NCI-H2196 treated with DMSO at 0.1 percent for 48 hours (cell line): ENCODE measurements at regions not wholly inside any gene's neighbourhood (a gene's known extent, or its start where the extent isn't known, plus 50 kb on each side); places are given as distances from the start of the nearest gene placed in this dataset.

ENCODE experiments used
- DNase-seq: peaks from one replicate; lab custom pipeline; 2025; ENCODE audit not compliant: unreplicated experiment; lab: John Stamatoyannopoulos, UW

GRCh38 chr10:129329385-129330055 lies 137.5 kb upstream of the MGMT start:
- DNase-seq, result no peak

- no peak for DNase-seq
Observed at GRCh38 chr10:129330211-129330610, 136.8 kb upstream of the MGMT start.

GRCh38 chr10:129331207-129331838 lies 135.7 kb upstream of the MGMT start:
- no peak for DNase-seq

GRCh38 chr10:129331839-129332220 lies 135.2 kb upstream of the MGMT start:
- no peak for DNase-seq

GRCh38 chr10:129332476-129332875 lies 134.6 kb upstream of the MGMT start:
- DNase-seq, result no peak

GRCh38 chr10:129333706-129334105 lies 133.3 kb upstream of the MGMT start:
- DNase-seq, result no peak

- no peak for DNase-seq
Observed at GRCh38 chr10:129334266-129334665, 132.8 kb upstream of the MGMT start.

- no peak for DNase-seq
Observed at GRCh38 chr10:129335396-129335795, 131.6 kb upstream of the MGMT start.

GRCh38 chr10:129335942-129336341 lies 131.1 kb upstream of the MGMT start:
- DNase-seq, result peak; percentile 4

- no peak for DNase-seq
Observed at GRCh38 chr10:129339191-129339590, 127.8 kb upstream of the MGMT start.

- no peak for DNase-seq
Observed at GRCh38 chr10:129339841-129340240, 127.2 kb upstream of the MGMT start.

GRCh38 chr10:129341087-129341486 lies 126.0 kb upstream of the MGMT start:
- DNase-seq, result no peak

GRCh38 chr10:129342385-129342784 lies 124.7 kb upstream of the MGMT start:
- DNase-seq, result no peak

- DNase-seq, result no peak
Observed at GRCh38 chr10:129343141-129343540, 123.9 kb upstream of the MGMT start.

GRCh38 chr10:129344103-129344502 lies 122.9 kb upstream of the MGMT start:
- DNase-seq, result no peak

GRCh38 chr10:129344731-129345355 lies 122.2 kb upstream of the MGMT start:
- DNase-seq, result no peak

- DNase-seq, result no peak
Observed at GRCh38 chr10:129345763-129346162, 121.3 kb upstream of the MGMT start.

- DNase-seq, result no peak
Observed at GRCh38 chr10:129350690-129351089, 116.4 kb upstream of the MGMT start.

- DNase-seq, result no peak
Observed at GRCh38 chr10:129353101-129353500, 113.9 kb upstream of the MGMT start.

GRCh38 chr10:129360046-129360445 lies 107.0 kb upstream of the MGMT start:
- no peak for DNase-seq

- no peak for DNase-seq
Observed at GRCh38 chr10:129361676-129362376, 105.2 kb upstream of the MGMT start.

- DNase-seq, result no peak
Observed at GRCh38 chr10:129364949-129365348, 102.1 kb upstream of the MGMT start.
